Liver (tissue), 3 donors: ENCODE measurements at regions not wholly inside any gene's neighbourhood (a gene's known extent, or its start where the extent isn't known, plus 50 kb on each side); places are given as distances from the start of the nearest gene placed in this dataset.
"Not testable (repeated sequence)": the region's sequence is repeated elsewhere in the genome, so short reads cannot be mapped to it uniquely, and the experiment has no call there.

Source experiments
- CTCF ChIP-seq: fragments of 150-350 bp; IDR thresholded peaks from 2 replicates; pipeline ENCODE4 v1.5.1; 2017; ENCODE audit warnings: improper control_type of control experiment, low read depth, low read length; ENCODE audit not compliant: missing input control
- EGR1 ChIP-seq, 2 donors: IDR thresholded peaks; 2 replicates each; pipeline ENCODE4 v1.6.1; 2016 to 2018; ENCODE audit warnings: antibody characterized with exemption in 2 of 2, low read depth in 2 of 2
- HNF4A ChIP-seq, 2 donors: conservative IDR thresholded peaks; 2 replicates each; pipeline ENCODE4 v1.6.1; 2016; ENCODE audit warnings: antibody characterized with exemption in 2 of 2, mild to moderate bottlenecking in 2 of 2
- NR2F2 ChIP-seq: IDR thresholded peaks from 2 replicates; pipeline ENCODE4 v1.6.1; 2016; ENCODE audit warnings: antibody characterized with exemption
- RAD21 ChIP-seq, 2 donors: IDR thresholded peaks; 2 replicates each; pipeline ENCODE4 v1.6.1; 2016; ENCODE audit warnings: antibody characterized with exemption in 2 of 2, mild to moderate bottlenecking in 2 of 2
- RXRA ChIP-seq, 2 donors: IDR thresholded peaks; 2 replicates each; pipeline ENCODE4 v1.6.1; 2017 to 2018; ENCODE audit warnings: antibody characterized with exemption in 2 of 2, mild to moderate bottlenecking in 1 of 2
- SP1 ChIP-seq: IDR thresholded peaks from 2 replicates; pipeline ENCODE4 v1.6.1; 2018; ENCODE audit warnings: antibody characterized with exemption, mild to moderate bottlenecking
- TAF1 ChIP-seq: conservative IDR thresholded peaks from 2 replicates; pipeline ENCODE4 v1.6.1; 2016; ENCODE audit warnings: antibody characterized with exemption, mild to moderate bottlenecking
- YY1 ChIP-seq: IDR thresholded peaks from 2 replicates; pipeline ENCODE4 v1.6.1; 2016; ENCODE audit warnings: antibody characterized with exemption, mild to moderate bottlenecking
- TF ChIP-seq, protein P1 (sequence below): IDR thresholded peaks from 2 replicates; pipeline ENCODE4 v1.6.1; 2016; ENCODE audit warnings: antibody characterized with exemption
- TF ChIP-seq, protein P2 (sequence below): IDR thresholded peaks from 2 replicates; pipeline ENCODE4 v1.6.1; 2016; ENCODE audit warnings: antibody characterized with exemption
- TF ChIP-seq, protein P3 (sequence below): IDR thresholded peaks from 2 replicates; pipeline ENCODE4 v1.6.1; 2016; ENCODE audit warnings: antibody characterized with exemption, mild to moderate bottlenecking
- donor health status: healthy.
- donor health status: healthy.

DNA sequence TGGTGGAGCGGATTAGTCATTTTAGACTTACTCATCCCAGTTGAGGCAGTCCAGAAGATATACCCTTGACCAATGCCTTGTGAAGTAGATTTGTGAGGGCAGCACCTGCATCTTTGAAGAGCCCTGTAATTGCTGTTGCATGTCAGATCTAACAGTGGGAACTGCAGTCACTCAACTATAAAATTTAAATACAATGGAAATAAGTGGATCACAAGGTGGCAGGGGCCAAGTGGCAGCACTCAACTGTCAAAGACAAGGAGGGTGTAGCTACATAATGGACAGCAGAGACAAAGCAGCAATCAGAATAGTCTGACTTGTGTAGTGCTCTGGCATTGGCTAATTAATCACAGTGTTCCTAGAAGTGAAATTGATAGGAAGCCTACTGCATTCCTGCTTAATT, 115.8 kb upstream of the RMP24 start:
- not testable (repeated sequence) for TF ChIP-seq CTCF; NR2F2; HNF4A (conservative IDR thresholded peaks at IDR 0.05); EGR1 (IDR thresholded peaks at IDR 0.05; ENCODE audit: low read depth in 2 of 2); SP1; RAD21 (IDR thresholded peaks at IDR 0.05); TAF1; YY1; RXRA (IDR thresholded peaks at IDR 0.05)
- TF ChIP-seq, protein P1, sequence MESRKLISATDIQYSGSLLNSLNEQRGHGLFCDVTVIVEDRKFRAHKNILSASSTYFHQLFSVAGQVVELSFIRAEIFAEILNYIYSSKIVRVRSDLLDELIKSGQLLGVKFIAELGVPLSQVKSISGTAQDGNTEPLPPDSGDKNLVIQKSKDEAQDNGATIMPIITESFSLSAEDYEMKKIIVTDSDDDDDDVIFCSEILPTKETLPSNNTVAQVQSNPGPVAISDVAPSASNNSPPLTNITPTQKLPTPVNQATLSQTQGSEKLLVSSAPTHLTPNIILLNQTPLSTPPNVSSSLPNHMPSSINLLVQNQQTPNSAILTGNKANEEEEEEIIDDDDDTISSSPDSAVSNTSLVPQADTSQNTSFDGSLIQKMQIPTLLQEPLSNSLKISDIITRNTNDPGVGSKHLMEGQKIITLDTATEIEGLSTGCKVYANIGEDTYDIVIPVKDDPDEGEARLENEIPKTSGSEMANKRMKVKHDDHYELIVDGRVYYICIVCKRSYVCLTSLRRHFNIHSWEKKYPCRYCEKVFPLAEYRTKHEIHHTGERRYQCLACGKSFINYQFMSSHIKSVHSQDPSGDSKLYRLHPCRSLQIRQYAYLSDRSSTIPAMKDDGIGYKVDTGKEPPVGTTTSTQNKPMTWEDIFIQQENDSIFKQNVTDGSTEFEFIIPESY: not testable (repeated sequence)
- TF ChIP-seq, protein P2, sequence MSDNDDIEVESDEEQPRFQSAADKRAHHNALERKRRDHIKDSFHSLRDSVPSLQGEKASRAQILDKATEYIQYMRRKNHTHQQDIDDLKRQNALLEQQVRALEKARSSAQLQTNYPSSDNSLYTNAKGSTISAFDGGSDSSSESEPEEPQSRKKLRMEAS: not testable (repeated sequence)
- TF ChIP-seq, protein P3, sequence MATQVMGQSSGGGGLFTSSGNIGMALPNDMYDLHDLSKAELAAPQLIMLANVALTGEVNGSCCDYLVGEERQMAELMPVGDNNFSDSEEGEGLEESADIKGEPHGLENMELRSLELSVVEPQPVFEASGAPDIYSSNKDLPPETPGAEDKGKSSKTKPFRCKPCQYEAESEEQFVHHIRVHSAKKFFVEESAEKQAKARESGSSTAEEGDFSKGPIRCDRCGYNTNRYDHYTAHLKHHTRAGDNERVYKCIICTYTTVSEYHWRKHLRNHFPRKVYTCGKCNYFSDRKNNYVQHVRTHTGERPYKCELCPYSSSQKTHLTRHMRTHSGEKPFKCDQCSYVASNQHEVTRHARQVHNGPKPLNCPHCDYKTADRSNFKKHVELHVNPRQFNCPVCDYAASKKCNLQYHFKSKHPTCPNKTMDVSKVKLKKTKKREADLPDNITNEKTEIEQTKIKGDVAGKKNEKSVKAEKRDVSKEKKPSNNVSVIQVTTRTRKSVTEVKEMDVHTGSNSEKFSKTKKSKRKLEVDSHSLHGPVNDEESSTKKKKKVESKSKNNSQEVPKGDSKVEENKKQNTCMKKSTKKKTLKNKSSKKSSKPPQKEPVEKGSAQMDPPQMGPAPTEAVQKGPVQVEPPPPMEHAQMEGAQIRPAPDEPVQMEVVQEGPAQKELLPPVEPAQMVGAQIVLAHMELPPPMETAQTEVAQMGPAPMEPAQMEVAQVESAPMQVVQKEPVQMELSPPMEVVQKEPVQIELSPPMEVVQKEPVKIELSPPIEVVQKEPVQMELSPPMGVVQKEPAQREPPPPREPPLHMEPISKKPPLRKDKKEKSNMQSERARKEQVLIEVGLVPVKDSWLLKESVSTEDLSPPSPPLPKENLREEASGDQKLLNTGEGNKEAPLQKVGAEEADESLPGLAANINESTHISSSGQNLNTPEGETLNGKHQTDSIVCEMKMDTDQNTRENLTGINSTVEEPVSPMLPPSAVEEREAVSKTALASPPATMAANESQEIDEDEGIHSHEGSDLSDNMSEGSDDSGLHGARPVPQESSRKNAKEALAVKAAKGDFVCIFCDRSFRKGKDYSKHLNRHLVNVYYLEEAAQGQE: not testable (repeated sequence)
